Lung microvascular endothelial cell (primary cell): ENCODE measurements at regions not wholly inside any gene's neighbourhood (a gene's known extent, or its start where the extent isn't known, plus 50 kb on each side); places are given as distances from the start of the nearest gene placed in this dataset.
"Not testable (repeated sequence)": the region's sequence is repeated elsewhere in the genome, so short reads cannot be mapped to it uniquely, and the experiment has no call there.

ENCODE experiments used
- DNase-seq, 2 donors: peaks; one replicate each; pipeline versions ENCODE4 v3.0.0 to v3.0.0-alpha.2; 2010; ENCODE audit warnings: low read depth in 2 of 2

DNA sequence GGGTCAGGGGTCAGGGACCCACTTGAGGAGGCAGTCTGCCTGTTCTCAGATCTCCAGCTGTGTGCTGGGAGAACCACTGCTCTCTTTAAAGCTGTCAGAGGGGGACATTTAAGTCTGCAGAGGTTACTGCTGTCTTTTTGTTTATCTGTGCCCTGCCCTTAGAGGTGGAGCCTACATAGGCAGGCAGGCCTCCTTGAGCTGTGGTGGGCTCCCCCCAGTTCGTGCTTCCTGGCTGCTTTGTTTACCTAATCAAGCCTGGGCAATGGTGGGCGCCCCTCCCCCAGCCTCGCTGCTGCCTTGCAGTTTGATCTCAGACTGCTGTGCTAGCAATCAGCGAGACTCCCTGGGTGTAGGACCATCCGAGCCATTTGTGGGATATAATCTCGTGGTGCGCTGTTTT, 830.5 kb upstream of the ANO3 start:
- not testable (repeated sequence) for DNase-seq

DNA sequence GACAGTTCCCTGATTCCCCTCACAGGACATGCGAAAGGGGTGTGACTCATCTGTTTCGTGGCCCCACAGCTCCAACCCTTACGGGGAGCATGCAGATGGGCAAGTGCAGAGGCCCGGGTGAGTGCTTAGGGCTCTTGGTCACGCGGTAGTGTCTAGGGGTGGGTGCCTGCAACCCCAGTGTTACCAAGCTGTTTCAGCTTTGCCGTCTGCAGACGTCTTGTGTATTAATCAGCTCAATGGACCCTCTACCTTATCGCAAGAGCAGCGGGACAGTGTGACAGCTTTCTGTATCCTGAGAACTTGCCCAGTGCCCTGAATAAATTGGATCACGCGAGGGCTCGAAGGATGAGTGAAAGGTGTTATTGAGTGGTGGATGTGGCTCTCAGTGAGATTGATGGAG, 816.4 kb upstream of the ANO3 start:
- no peak for DNase-seq

DNA sequence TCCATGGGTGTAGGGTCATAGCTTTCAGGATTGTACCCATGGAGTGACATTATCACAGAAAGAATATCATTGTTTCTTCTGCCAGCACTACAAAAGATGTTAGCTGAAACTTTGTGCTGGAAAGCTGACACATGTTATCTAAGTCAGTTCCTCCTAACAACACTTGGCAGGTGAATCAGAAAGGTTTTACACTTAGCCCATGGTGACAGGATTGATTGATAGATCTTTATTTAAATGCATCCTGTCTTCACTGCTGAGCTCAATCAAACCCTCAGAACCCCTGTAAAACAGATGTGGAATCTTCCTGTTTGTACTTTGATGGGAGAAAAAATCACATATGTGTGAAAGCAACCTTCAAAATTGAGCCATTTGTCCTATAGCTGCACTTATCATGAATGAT, 811.5 kb upstream of the ANO3 start:
- no peak for DNase-seq

DNA sequence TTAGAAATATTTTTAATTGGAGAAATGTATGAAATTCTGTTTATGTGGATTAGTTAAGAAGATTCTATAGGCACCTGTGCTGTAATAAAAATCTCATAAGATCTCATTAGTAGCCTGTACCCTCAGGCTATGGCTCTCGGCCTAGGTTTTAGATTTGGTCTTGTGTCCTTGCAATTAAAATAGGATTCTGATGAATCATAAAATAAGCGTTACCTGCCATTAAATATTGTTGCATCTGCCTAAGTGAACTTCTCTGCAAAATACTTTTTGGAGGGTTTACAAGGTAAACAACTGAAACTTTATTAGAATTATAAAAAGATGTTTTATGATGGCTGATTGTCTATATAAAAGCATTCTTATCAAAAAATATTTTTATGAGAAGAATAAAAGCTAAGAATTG, 804.1 kb upstream of the ANO3 start:
- DNase-seq, result no peak

DNA sequence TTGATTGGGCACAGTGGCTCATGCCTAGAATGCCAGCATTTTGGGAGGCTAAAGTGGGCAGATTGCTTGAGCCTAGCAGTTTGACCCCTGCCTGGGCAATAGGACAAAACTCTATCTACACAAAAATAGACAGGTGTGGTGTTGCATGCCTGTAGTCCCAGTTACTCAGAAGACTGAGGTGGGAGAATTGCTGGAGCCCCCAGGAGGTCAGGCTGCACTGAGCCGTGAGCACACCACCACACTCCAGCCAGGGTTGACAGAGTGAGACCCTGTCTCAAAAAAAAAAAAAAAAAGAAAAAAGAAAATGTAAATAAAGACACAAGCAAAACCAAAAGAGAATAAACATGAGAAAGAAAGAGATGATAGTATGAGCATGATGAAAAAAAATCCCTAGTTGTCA, 802.4 kb upstream of the ANO3 start:
- no peak for DNase-seq

DNA sequence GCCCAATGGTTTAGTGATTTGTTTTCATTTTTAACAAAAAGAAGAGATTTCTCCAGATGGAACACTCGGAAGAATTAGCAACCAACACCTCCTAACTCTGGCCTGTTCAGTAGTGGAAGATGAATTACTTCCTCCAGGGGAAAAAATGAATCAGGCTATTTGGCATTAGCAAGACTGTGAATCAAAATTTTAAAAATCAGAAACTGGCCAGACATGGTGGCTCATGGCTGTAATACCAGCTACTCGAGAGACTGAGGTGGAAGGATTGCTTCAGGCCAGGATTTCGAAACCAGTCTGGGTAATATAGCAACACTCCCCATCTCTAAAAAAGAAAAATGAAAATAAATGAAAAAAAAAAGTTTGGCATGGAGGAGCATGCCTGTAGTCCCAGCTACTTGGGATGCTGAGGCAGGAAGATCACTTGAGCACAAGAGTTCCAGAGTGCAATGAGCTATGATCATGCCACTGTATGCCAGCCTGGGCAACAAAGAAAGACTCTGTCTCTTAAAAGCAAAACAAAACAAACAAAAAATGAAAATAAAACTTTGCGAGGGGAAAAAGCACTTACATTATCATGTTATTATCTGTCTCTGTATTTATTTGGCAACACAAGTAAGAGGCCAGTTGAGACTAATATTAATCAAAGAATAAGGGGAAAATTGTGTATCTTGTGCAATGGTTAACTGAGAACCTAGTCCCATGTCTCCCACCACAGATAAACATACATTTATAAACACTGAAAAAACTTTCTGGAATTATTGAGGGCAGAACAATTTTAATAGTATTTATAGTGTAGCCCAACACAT, 796.3 kb upstream of the ANO3 start:
- DNase-seq, result no peak

DNA sequence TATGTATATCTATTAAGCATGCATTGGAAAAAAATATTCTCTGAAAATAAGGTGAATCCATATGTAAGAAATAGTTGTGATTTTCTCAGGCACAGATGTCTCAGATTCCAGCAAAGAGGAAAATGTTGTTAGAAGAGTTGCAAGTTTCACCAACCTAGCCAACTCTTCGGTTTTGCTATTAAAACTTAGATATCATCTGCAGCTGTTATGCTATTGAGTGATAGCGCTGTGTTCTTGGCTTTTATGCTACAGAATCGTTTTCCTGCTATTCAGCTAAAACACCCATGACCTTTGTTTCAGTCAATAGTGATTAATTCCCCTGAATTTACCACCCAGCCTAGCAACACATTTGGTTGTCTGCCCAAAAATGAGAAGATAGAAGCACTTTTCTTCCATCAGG, 795.6 kb upstream of the ANO3 start:
- DNase-seq, result no peak

DNA sequence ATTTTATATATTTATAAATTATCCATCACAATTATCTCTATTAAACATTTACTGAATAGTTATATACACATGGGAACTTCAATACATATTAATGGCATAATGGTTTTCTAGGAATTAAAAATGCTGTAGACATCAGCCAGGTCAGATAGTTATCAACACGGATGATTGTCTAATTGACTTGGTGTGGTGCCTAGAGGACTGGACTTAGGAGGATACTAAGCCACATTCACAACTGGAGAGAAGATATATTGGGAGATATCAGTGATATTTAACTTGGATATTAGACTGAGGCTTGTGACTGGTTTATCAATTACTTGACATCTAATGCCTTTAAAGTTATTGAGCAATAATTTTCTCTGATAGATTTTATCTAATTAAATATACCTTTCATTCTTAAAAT, 794.5 kb upstream of the ANO3 start:
- no peak for DNase-seq

DNA sequence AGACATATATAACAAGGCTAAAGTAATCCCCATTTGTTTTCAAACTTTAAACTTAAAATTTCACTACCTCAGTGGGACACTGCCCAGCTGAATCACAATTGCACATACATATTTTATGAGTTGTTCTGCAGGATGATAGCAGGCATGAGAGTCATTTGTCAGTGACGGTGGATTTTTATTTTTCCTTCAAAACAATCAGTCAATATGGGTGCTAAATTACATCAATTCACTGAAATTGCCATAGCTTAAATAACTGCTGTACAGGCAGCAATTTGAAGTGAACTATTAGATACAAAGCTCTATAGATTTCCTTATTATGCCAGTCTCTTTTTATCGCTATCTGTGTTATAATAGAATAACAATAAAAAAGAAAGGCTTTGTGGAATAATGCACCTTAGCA, 784.6 kb upstream of the ANO3 start:
- no peak for DNase-seq

DNA sequence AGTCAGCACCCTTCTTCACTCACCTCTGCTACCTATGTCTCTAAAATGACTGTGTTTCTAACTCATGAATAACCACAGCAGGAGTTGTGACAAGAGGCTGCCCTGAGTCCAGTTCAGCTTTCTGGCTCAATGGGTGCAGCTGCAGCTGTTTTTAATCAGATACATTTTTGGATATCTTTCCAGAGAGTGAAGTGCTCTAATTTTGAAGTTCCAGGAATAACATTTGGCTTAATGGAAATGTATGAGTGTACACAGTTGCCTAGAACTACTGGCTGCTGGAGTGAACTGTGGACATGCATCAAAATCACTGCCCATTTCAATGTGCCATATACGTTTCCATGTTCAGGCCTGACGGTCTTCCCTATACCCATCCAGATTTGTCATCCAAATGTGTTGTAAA, 769.5 kb upstream of the ANO3 start:
- DNase-seq, result no peak

DNA sequence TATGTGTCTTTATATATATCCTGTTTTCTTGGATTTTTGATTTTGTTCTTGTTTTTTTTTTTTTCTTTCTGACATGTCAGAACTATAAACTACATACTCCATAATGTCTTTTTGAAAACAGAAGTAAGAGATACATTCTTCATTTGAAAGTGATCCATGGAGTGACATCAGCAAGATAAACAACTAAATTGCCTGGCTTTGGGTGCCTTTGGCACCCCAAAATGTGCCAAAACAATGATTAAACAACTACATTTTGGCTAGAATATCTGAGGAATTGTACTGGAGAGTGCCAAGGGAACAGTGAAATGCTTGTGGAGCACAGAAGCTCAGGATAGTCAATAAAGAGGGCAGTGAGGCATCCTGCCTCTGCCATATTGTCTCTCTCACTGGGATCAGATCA, 766.1 kb upstream of the ANO3 start:
- no peak for DNase-seq

DNA sequence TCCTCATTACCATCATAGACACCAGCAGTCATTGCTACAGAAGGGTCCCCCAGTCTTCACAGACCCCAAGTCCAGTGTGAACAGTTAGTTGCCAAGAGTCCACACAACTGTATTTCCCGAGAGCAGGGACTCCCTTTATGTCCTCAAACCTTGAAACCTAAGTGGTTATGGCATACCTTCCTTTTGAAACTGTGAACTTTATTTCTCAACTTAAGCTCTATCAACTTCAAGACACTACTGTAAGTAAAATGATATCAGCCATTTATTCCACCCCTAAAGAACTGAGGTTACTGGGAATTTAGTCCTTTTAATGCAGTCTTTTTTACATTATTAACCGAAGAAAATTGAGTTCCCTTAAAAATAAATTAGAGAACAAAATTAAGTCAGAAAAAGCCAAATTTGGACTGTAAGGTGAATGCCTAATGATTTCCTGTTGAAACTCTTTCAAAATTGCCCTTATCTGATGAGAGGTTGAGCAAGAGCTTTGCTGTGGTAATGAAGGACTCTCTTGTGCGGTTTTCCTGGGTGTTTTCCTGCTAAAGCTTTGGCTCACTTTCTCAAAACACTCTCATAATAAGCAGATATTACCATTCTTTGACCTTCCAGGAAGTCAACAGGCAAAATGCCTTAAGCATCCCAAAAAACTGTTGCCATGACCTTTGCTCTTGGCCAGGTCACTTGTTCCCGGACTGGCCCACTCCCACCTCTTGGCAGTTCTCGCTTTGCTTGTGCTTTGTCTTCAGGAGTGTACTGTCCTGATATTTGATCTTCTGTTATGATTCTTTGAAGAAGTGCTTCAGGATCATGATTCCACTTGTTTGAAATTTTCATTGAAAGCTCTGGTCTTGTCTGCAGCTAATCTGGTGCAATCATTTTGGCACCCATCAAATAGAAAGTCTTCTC, 765.4 kb upstream of the ANO3 start:
- no peak for DNase-seq

DNA sequence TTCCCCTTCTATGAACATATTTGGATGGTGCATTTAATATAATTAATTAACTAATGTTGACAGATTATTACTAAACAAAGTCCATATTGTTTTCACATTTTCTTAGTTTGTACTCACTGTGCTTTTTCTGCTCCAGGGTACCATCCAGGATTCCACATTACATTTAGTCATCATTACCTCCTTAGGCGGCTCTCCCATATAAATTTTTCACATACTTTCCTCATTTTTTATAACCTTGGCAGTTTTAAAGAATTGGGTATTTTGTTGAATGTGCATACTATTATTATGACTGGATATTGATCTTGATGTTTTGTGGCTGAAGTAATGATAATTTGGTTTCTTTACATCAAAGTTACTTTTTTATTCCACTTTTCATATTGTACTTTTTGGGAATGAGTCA, 755.6 kb upstream of the ANO3 start:
- DNase-seq, result no peak

DNA sequence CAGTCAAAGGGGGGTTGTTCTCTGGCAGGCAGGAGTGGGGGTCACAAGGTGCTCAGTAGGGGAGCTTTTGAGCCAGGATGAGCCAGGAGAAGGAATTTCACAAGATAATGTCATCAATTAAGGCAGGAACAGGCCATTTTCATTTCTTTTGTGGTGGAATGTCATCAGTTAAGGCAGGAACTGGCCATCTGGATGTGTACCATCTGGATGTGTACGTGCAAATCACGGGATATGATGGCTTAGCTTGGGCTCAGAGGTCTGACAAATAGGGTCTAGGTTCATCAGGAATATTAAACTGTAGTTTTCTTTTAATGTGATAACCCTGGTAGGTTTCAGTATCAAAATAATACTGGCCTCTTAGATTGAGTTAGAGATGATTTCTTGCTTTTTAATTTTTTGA, 752.4 kb upstream of the ANO3 start:
- DNase-seq, result not testable (repeated sequence)

DNA sequence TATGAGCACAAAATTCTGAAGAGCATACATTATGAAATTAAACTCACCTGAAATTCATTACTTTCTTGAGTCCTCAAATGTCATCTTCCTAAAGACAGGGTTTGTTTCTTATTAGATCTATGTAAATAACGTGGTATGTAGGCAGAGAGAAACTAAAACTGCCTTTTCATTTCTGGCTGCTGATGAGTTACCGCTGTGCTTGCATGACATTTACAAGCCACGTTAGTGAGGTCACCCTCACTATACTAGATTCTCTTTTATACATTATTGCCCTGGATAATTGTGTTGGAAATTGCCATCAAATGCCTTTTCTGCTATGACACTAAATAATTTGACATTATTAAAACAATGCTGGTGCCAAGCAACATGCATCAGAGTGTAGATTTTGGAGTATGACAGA, 748.3 kb upstream of the ANO3 start:
- DNase-seq, result no peak

DNA sequence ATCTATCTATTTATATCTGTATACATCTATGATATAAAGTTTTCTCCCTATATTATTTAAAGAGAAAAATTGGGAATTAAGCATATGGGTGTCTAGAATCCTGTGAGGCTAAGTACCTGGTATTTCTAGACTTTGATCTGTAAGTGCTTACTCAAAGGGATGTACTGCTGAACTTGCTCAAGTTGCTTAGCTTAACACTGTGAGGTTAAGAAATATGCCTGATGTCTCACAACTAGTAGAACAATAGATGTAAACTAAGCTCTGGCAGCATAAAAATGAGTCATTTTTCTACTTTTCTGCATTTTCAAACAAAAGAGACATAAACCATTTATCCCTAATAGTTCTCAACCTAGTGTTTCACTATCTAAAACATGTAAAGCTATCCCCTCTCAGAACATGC, 744.4 kb upstream of the ANO3 start:
- no peak for DNase-seq

DNA sequence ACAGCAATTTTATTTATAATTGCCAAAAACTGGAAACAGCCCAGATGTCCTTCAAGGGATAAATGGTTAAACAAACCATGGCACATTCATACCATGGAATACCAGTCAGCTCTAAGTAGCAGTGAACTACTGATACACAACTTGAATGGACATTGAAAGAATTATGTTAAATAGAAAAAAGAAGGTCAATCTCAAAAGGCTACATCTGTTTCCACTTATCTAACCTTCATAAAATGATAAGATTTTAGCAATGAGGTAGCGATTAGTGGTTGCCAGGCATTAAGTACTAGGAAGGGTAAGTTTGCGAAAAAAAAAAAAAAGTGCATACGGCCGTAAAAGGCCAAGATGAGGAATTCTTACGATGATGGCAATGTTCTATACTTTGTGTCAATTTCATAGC, 738.7 kb upstream of the ANO3 start:
- DNase-seq, result no peak

DNA sequence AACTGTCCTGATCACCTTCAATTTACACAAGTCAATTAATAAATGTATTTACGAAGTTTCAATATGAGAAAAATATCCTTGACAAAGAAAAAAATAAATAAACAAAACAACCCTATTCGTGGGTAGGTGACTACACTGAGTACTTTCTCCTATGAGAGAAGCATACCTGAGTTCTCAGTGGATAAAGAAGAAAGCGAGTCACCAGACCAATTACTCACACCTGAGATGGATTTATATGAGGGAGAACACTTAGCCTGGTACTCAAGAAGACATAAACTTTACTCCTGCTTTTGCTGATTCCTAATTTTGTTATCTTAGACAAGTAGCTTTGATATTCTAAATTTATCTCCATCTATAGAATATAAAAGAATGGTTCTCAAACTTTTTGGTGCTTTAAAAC, 735.2 kb upstream of the ANO3 start:
- no peak for DNase-seq

DNA sequence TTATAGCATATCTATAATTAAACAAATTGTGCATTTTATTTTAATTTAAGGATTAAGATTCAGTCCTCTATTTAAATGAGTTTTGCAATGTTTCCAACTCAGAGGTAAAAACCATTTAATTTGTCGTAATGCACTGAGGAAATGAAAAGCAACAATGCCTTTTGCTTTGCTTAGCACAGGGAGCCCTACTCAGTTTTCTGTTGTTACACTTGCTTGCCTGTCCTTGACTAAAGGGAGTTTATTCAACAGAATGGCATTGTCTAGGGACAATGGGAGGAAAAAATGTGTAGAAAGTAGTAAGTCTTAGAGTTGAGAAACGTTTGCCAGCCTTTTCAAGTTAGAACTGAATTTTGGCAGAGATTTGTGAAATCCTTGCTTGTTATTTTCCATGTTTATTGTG, 734.2 kb upstream of the ANO3 start:
- no peak for DNase-seq

DNA sequence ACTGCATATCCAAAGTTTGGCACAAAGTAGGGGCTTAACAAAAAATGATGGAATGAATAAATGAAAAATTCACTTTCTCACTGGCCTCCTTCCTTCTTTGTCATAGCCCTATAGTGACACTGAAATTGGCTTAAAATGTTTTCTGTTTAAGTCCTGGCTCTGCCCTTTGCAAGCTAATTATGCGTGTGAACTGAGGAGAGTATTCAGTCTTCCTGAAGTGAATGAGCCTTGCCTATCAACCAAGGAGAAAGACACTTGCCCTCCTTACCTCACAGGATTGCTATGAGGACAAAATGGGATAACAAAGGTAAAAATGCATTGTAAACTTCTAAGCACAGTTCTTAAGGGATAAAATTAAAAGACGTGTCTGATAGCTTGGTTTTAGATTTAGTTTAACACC, 729.8 kb upstream of the ANO3 start:
- DNase-seq, result no peak

DNA sequence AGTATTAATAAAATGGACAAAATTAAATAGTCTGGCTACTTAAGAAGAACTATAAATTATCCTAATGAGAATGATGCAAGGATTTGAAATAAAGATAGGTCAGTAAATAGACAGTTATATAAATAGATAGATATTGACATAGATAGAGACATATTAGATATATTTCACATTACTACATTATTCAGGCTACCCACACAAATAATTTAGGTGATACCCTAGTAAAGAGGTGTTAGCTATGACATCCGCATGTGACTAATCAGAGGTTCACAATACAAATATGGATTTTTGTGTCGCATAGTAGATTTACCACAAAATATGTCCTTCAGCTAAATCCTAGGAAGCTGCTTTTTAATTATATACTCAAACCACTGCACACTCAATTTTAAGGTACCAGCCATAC, 729.0 kb upstream of the ANO3 start:
- no peak for DNase-seq

DNA sequence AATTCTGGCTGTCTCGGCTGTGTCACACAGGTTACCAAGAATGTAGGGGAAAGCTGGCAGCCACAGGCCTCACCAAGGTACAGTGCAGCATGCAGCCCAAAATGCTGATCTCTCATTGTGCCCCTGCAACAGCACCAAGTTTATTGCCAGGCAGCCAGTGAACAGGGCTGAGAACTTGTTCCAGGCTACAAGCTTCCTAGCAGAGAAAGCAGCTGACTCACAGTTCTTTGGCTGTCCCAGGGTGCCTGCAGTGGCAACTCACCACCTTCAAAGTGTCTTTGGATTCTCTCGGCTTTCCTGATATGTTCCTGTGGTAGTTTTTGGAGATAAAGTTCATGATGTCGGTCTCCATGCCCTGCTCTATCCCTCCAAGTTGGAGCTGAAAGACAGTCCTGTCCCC, 719.1 kb upstream of the ANO3 start:
- DNase-seq, result no peak

DNA sequence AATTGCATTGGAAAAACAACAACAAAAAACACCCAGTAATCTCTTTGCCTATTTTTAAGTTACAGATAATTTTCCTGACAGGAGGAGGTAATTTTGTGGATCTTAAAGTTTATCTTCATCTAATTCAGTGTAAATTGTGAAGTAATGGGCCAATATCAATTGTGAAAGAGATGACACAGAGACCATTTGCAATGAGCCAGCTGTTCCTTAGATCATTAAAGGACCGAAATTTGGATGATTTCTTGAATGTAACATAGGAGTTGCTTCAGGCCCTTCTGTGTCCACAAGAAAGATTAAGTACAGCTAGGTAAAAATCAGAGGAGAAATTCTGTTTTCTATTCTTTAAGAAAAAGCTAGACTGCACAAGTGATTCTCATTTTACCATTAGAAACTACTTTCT, 718.5 kb upstream of the ANO3 start:
- no peak for DNase-seq
